ENCODE measurements at regions not wholly inside any gene's neighbourhood (a gene's known extent, or its start where the extent isn't known, plus 50 kb on each side); places are given as distances from the start of the nearest gene placed in this dataset.

- TF ChIP-seq SREBF1 (IDR thresholded peaks at IDR 0.05; ENCODE audit: low read length) (no peak), YY1 (IDR thresholded peaks at IDR 0.05; ENCODE audit: low read depth, low read length) (no peak), TCF3 (IDR thresholded peaks at IDR 0.05; ENCODE audit: borderline replicate concordance, insufficient read depth, low read depth, low read length) (no peak)
- H2AFZ ChIP-seq (ENCODE audit: control insufficient read depth, low read depth, low read length) = no peak overlapping the region
- WGBS (ENCODE audit: insufficient coverage, insufficient replicate concordance, low lambda C conversion rate, missing lambda C conversion rate) = 64% methylated on average over 5 of the region's 5 CpGs
- no peak for ATAC-seq
- H4K20me1 ChIP-seq (ENCODE audit: control insufficient read depth, insufficient read depth) = no peaks in the 10 kb centered on the region
- CTCF ChIA-PET = interaction anchor here (1.8 kb wide), 1 partner anchor 62 kb away, joined by 9 read pairs; no protein-coding TSS in a partner anchor
- RAD21 ChIA-PET (ENCODE audit: unreplicated experiment) = interaction anchor here (1.5 kb wide), 1 partner anchor 62 kb away, joined by 4 read pairs; no protein-coding TSS in a partner anchor
- H3K9ac ChIP-seq (ENCODE audit: control insufficient read depth, insufficient read depth, low read length) = no peak overlapping the region
- no peak overlapping the region for H3K4me2 ChIP-seq (ENCODE audit: control insufficient read depth, insufficient read depth)
- H3K27ac ChIP-seq (ENCODE audit: control insufficient read depth, insufficient read depth) = no peak overlapping the region
- H3K27me3 ChIP-seq (replicated peaks in 1 of 2; ENCODE audit: control insufficient read depth in 2 of 2, insufficient read depth in 2 of 2, low read length in 1 of 2) = no peaks in the 10 kb centered on the region; a peak in 1 of 4 replicates
- no peaks in the 10 kb centered on the region for H3K4me1 ChIP-seq (ENCODE audit: control insufficient read depth, insufficient read depth, low read length)
- H3K36me3 ChIP-seq (ENCODE audit: control insufficient read depth in 2 of 2, insufficient read depth in 2 of 2, low read length in 1 of 2) = no peaks in the 10 kb centered on the region
- no TSS peak for BruUV-seq (replicated peaks)
- no peak overlapping the region for H3K4me3 ChIP-seq
- SMC1A ChIA-PET (ENCODE audit: uncharacterized antibody, unreplicated experiment) = no interaction called here
- no peak for FAIRE-seq
- intact Hi-C loops (cut with micrococcal nuclease; ENCODE audit: unreplicated experiment) = no loop called here
- POLR2A ChIA-PET = interaction anchor here (0.7 kb wide), 2 partner anchors 301 to 1065 kb away, joined by 3 to 5 read pairs; no protein-coding TSS in a partner anchor
- no peaks in the 10 kb centered on the region for H3K79me2 ChIP-seq (ENCODE audit: control insufficient read depth, insufficient read depth, low read length)
- no peak for DNase-seq (ENCODE audit: low read depth, low spot score)
- no peaks in the 10 kb centered on the region; the same call in 2 of the 3 replicates for H3K9me3 ChIP-seq (replicated peaks; ENCODE audit: control insufficient read depth, insufficient read depth, low read length)
- in situ Hi-C loops (cut with MboI) = no loop called here
Observed at GRCh38 chr12:94039914-94040313, 108.5 kb upstream of the PLXNC1 start.

- no peaks in the 10 kb centered on the region for H3K36me3 ChIP-seq (ENCODE audit: control insufficient read depth in 2 of 2, insufficient read depth in 2 of 2, low read length in 1 of 2)
- no TSS peak for BruUV-seq (replicated peaks)
- H3K79me2 ChIP-seq (ENCODE audit: control insufficient read depth, insufficient read depth, low read length) = no peaks in the 10 kb centered on the region
- no peak for FAIRE-seq
- H3K9me3 ChIP-seq (replicated peaks; ENCODE audit: control insufficient read depth, insufficient read depth, low read length) = no peaks in the 10 kb centered on the region; the same call in 2 of the 3 replicates
- H3K4me2 ChIP-seq (ENCODE audit: control insufficient read depth, insufficient read depth) = no peak overlapping the region
- no peak overlapping the region for H3K9ac ChIP-seq (ENCODE audit: control insufficient read depth, insufficient read depth, low read length)
- in situ Hi-C loops (cut with MboI) (no loop called here), intact Hi-C loops (cut with micrococcal nuclease; ENCODE audit: unreplicated experiment) (no loop called here)
- no peaks in the 10 kb centered on the region for H3K4me1 ChIP-seq (ENCODE audit: control insufficient read depth, insufficient read depth, low read length)
- WGBS (ENCODE audit: insufficient coverage, insufficient replicate concordance, low lambda C conversion rate, missing lambda C conversion rate) = 7% methylated on average over 3 of the region's 3 CpGs
- CTCF ChIA-PET = no interaction called here
- RAD21 ChIA-PET (ENCODE audit: unreplicated experiment) = no interaction called here
- no peaks in the 10 kb centered on the region for H4K20me1 ChIP-seq (ENCODE audit: control insufficient read depth, insufficient read depth)
- POLR2A ChIA-PET = no interaction called here
- H3K4me3 ChIP-seq = no peak overlapping the region
- no peak for ATAC-seq
- H3K27me3 ChIP-seq (replicated peaks in 1 of 2; ENCODE audit: control insufficient read depth in 2 of 2, insufficient read depth in 2 of 2, low read length in 1 of 2) = no peaks in the 10 kb centered on the region; a peak in 1 of 4 replicates
- no peak overlapping the region for H2AFZ ChIP-seq (ENCODE audit: control insufficient read depth, low read depth, low read length)
- H3K27ac ChIP-seq (ENCODE audit: control insufficient read depth, insufficient read depth) = no peak overlapping the region
- no peak for DNase-seq (ENCODE audit: low read depth, low spot score)
- SMC1A ChIA-PET (ENCODE audit: uncharacterized antibody, unreplicated experiment) = no interaction called here
- no peak for TF ChIP-seq ZZZ3 (IDR thresholded peaks at IDR 0.05; ENCODE audit: control insufficient read depth, insufficient read length, low read depth)
- no peak for TF ChIP-seq RAD51 (IDR thresholded peaks at IDR 0.05)
- TF ChIP-seq MLLT1 (IDR thresholded peaks at IDR 0.05) = no peak
- no peak for TF ChIP-seq TARDBP (IDR thresholded peaks at IDR 0.05; ENCODE audit: borderline replicate concordance)
- no peak for TF ChIP-seq POLR2AphosphoS2 (IDR thresholded peaks at IDR 0.05; ENCODE audit: low read depth, low read length)
- no peak for TF ChIP-seq PKNOX1 (IDR thresholded peaks at IDR 0.05)
- TF ChIP-seq NR2C1 (IDR thresholded peaks at IDR 0.05) = no peak
- TF ChIP-seq, protein P1, sequence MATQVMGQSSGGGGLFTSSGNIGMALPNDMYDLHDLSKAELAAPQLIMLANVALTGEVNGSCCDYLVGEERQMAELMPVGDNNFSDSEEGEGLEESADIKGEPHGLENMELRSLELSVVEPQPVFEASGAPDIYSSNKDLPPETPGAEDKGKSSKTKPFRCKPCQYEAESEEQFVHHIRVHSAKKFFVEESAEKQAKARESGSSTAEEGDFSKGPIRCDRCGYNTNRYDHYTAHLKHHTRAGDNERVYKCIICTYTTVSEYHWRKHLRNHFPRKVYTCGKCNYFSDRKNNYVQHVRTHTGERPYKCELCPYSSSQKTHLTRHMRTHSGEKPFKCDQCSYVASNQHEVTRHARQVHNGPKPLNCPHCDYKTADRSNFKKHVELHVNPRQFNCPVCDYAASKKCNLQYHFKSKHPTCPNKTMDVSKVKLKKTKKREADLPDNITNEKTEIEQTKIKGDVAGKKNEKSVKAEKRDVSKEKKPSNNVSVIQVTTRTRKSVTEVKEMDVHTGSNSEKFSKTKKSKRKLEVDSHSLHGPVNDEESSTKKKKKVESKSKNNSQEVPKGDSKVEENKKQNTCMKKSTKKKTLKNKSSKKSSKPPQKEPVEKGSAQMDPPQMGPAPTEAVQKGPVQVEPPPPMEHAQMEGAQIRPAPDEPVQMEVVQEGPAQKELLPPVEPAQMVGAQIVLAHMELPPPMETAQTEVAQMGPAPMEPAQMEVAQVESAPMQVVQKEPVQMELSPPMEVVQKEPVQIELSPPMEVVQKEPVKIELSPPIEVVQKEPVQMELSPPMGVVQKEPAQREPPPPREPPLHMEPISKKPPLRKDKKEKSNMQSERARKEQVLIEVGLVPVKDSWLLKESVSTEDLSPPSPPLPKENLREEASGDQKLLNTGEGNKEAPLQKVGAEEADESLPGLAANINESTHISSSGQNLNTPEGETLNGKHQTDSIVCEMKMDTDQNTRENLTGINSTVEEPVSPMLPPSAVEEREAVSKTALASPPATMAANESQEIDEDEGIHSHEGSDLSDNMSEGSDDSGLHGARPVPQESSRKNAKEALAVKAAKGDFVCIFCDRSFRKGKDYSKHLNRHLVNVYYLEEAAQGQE (IDR thresholded peaks at IDR 0.05; ENCODE audit: low read depth, low read length) = no peak
- no peak for TF ChIP-seq NRF1 (conservative IDR thresholded peaks at IDR 0.05; ENCODE audit: low read depth, low read length)
- TF ChIP-seq, protein P2, sequence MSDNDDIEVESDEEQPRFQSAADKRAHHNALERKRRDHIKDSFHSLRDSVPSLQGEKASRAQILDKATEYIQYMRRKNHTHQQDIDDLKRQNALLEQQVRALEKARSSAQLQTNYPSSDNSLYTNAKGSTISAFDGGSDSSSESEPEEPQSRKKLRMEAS (IDR thresholded peaks at IDR 0.05; ENCODE audit: low read depth, low read length) = no peak
Observed at GRCh38 chr12:94041850-94042249, 106.5 kb upstream of the PLXNC1 start.
